ENCODE measurements at regions not wholly inside any gene's neighbourhood (a gene's known extent, or its start where the extent isn't known, plus 50 kb on each side); places are given as distances from the start of the nearest gene placed in this dataset.
"Not testable (repeated sequence)": the region's sequence is repeated elsewhere in the genome, so short reads cannot be mapped to it uniquely, and the experiment has no call there.

GRCh38 chr21:20779321-20779720, 218.9 kb upstream of the NCAM2 start:
- no peak for DNase-seq (ENCODE audit: low spot score)

GRCh38 chr21:20783611-20784010, 214.6 kb upstream of the NCAM2 start:
- no peak for DNase-seq (ENCODE audit: low spot score)

DNA sequence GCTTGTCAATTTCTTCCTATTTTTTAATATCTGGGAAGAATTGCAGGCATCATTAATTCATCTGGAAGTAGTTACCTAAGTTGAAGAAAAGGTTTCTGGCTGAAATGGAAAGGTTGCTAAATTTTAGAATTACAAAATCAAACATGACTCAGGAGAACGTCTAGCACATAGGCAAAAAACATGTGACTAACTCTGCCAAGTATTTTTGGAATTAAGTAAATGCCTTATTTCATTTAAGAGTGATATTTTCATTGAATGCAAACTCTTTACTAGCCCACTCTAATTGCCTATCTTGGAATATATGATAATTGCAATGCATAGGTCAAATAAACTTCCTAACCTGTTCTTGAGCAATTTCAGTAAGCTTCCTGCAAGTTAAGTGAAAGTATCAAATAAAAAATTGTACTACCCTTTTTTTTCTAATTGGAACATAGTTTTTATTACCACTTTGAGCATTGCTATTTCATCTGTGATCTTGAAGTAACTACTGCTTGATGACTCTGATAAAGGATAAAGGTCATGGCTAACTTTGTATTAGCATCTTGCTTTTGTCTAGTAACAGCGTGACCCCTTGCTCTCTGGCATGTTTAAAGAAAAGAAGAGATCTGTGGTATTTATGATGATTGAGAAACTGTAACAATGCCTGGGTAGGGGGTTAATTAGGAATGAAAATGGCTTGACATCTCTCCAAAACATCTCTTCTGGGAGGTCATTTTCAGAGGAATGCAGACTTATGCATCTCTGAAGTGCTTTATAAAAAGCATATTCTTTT, 208.3 kb upstream of the NCAM2 start:
- no peak for DNase-seq (ENCODE audit: low spot score)

DNA sequence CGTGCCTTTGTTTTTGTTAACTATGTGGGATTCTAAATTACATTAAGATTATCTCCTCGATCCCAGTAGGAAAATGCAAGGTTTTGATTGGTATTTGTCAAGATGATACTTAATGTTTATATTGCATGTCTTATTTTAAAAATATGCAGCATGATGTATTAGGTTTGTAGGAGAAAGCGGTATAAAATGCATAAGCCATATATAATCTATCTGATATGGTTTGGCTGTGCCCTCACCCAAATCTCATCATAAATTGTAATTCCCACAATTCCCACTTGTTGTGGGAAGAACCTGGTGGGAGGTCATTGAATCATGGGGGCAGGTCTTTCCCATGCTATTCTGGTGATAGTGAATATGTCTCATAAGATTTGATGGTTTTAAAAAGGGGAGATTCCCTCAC, 198.1 kb upstream of the NCAM2 start:
- no peak for DNase-seq (ENCODE audit: low spot score)

GRCh38 chr21:20802201-20802600, 196.0 kb upstream of the NCAM2 start:
- no peak for DNase-seq (ENCODE audit: low spot score)

DNA sequence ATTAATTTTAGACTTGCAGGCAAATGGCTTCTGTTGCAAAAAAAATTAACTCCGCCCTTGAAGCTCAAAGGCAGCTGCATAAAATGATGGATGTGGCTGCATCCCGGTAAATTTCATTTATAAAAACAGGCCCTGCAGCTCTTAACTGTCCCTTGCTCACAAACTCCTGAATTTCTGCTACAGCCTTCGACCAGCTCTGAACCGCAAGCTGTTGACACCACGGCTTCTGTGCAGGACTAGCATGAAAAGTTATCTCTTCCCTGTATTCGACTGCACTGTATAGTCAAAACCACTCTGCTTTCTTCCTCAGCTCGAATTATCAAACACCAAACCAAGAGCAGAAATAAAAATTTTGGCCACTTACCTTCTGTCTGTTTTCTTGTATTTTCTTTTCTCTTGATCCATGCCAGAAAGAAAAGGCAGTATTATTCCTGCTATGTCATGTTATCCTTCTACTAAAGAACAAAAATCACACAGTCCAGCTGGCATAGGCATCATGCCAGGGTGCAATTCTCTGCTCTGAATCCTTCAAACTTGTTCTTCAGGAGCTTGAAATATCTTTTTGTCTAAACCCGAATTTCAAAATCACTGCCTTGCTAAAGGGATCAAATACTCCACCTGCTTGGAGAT, 195.5 kb upstream of the NCAM2 start:
- no peak for DNase-seq (ENCODE audit: low spot score)

GRCh38 chr21:20811702-20812101, 186.5 kb upstream of the NCAM2 start:
- no peak for DNase-seq (ENCODE audit: low spot score)

DNA sequence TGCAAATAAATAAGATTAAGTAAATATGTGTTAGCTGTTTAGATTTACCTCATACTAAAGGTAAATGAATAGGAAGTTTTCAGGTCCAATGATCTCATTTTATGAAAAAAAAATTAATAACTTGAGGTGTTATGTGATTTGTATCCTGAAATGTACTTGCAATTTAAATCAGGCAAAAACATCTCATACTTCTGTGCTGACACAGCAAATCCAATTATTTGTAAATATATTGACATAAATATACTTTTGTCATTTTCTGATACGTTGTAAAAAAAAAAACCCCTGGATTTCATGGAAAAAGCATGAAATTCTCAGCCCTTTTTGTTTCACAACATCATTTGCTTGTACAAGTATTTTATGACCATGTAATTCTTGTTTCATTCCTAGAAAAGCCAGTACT, 184.1 kb upstream of the NCAM2 start:
- no peak for DNase-seq (ENCODE audit: low spot score)

DNA sequence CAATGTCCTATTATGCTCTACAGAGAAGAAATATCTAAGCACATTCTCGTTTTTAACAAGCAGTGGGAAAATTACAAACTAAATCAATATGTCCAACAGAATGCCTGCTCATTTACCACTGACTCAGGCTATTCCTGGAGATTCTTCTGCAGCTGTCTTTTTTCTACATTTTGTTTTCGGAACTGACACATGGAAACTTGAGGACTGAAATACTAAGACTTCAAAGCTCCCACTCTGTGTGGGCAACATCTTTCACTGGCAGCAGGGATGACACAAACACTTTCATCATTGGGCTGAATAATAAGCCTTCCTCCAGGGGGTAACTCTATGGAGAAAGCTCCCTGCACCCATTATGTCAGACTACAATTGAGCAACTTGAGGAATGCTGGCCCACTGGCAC, 175.5 kb upstream of the NCAM2 start:
- no peak for DNase-seq (ENCODE audit: low spot score)

- no peak for DNase-seq (ENCODE audit: low spot score)
Measured at GRCh38 chr21:20852866-20853265, 145.3 kb upstream of the NCAM2 start.

DNA sequence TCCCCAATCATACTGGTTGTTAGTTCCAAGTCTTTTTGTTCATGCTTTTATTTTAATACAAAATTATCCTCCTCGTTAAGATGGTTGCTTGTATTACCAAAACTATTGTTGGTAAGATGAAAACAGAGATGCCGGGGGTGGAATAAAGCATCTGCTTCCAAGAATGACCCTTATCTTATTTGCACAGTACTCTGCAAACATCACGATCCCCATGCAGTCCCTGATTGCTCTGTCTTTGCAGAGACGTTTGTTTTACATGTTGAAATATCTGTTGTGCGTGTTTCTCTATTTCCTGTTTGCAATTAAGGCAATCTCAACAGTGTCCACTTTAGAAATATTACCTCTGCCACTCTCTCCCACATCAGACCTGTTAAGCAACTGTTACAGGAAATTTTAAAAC, 141.3 kb upstream of the NCAM2 start:
- peak; percentile 56 for DNase-seq (ENCODE audit: low spot score)

DNA sequence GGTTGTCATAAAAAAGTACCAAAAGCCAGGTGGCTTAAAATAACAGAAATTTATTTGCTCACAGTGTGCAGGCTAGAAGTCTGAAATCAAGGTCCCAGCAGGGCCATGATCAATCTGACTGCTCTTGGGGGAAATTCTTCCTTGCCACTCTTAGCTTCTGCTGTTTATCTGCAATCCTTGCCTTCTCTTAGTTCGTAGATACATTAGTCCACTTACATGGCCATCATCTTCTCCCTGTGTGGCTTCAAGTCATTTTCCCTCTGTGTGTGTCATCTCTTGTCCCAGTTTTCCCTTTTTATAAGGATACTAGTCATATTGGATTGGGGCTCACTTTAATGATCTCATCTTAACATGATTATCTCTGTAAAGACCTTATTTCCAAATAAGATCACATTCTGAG, 124.0 kb upstream of the NCAM2 start:
- no peak for DNase-seq (ENCODE audit: low spot score)

- DNase-seq (ENCODE audit: low spot score): no peak
Measured at GRCh38 chr21:20875742-20876141, 122.5 kb upstream of the NCAM2 start.

DNA sequence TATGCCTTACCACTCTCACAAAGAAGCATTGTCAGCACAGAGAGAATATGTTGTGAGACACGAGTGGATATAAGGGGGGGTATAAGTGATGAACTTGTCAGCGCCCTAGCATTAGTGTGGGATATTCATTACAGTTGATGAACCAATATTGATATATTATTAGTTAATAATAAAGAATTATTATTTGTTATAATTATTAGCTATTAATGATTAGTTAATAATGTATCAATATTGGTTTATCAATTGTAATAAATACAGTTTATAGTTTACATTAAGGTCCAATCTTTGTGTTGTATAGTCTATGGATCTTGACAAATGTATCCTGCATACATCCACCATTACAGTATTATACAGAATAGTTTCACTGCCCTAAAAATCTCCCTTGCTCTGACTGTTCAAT, 120.2 kb upstream of the NCAM2 start:
- DNase-seq (ENCODE audit: low spot score): no peak

- DNase-seq (ENCODE audit: low spot score): peak; percentile 15
Measured at GRCh38 chr21:20882462-20883407, 115.5 kb upstream of the NCAM2 start.

- DNase-seq (ENCODE audit: low spot score): no peak
Measured at GRCh38 chr21:20883408-20883800, 114.8 kb upstream of the NCAM2 start.

DNA sequence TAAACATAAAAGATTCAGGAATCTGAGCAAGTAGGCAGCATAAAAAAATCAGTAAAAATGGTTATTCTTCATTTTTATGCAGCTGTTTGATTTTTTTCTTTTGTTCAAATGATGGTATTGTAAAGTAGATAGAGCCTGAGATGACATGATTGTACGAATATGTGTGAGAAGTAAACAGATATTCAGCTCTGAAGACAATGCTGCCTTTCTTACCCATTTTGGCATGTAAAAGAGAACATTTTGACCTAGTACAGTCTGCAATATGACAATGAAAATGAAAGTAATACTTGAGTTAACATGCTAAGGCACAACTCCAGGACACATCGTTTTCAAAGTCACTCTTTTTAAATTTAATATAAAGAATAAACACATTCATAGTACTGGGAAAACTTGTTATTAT, 95.7 kb upstream of the NCAM2 start:
- DNase-seq (ENCODE audit: low spot score): no peak

GRCh38 chr21:20902998-20903397, 95.2 kb upstream of the NCAM2 start:
- DNase-seq (ENCODE audit: low spot score): no peak

- not testable (repeated sequence) for DNase-seq (ENCODE audit: low spot score)
Measured at GRCh38 chr21:20927555-20927954, 70.7 kb upstream of the NCAM2 start.

DNA sequence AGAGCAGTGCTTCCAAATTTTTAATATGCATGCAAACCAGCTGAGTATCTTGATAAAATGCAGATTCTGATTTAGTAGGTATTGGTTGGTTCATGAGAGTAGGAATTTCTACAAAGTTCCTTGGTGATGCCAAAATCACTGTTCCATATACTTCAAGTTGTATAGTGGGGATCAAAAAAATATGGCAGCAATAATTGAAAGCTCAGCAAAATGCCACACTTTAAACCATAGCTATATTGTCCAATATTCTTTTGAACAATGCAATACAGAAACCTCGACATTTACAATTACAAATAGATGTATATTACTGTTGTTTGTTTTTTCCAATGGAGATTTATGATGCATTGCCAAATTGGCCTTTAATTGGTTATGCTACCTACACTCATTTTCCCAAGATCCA, 55.7 kb upstream of the NCAM2 start:
- no peak for DNase-seq (ENCODE audit: low spot score)

DNA sequence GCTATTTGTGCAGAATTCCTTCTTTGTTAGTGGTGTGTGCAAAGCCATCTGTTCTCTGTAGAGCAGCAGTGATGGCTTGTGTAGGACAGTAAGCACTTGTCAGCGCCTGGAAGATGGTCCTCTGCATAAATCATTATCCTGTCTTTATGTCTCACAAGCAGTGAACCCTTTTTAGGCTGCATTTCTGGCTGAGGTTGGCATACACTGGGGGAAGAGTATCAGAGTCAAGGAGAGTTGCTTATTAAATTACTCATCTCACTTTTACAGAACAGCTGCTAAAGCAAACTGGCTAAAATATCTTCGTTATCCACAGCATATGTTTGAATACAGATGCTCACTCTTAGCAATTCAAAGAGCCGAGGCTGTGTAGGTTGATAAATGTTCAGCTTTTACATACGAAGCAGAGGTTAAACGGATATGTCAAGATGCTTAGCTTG, 54.6 kb upstream of the NCAM2 start:
- no peak for DNase-seq (ENCODE audit: low spot score)

- DNase-seq (ENCODE audit: low spot score): no peak
Measured at GRCh38 chr21:20944139-20944538, 54.1 kb upstream of the NCAM2 start.

DNA sequence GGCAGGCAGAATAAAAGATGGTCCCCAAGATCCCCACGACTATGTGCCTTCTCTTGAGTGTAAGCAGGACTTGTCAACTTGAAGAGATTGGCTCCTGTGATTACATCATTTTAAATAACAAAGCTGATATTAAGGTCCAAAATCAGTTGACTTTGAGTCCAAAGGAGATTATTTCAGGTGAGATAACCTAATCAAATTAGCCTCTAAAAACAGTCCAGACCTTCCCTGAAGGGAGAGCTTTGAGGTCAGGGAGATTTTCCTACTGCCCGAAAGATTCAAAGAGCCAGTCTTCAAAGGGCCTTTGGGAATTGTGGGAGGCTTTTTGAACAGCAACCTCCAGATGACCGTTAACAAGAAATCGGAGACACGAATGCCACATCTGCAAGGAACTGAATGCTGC, 51.5 kb upstream of the NCAM2 start:
- no peak for DNase-seq (ENCODE audit: low spot score)

Measured in HuH-7 (cell line).